ENCODE measurements at regions not wholly inside any gene's neighbourhood (a gene's known extent, or its start where the extent isn't known, plus 50 kb on each side); places are given as distances from the start of the nearest gene placed in this dataset.
"Not testable (repeated sequence)": the region's sequence is repeated elsewhere in the genome, so short reads cannot be mapped to it uniquely, and the experiment has no call there.

- Mint-ChIP-seq H3K27ac (no peak overlapping the region), H3K9me3 (peaks cover 3% of the 10 kb centered on the region), H3K4me3 (no peak overlapping the region), H3K36me3 (ENCODE audit: low read depth) (no peaks in the 10 kb centered on the region), H3K4me1 (ENCODE audit: low read depth) (no peaks in the 10 kb centered on the region), H3K27me3 (no peaks in the 10 kb centered on the region)
These were observed 62.0 kb downstream of the SKIDA1 start for GRCh38 chr10:21463436-21463835.

- H3K4me3 Mint-ChIP-seq, result no peak overlapping the region
- peaks cover 5% of the 10 kb centered on the region for H3K27me3 Mint-ChIP-seq
- H3K9me3 Mint-ChIP-seq, result peaks cover 3% of the 10 kb centered on the region
- H3K27ac Mint-ChIP-seq, result no peak overlapping the region
- H3K4me1 Mint-ChIP-seq (ENCODE audit: low read depth), result no peaks in the 10 kb centered on the region
- H3K36me3 Mint-ChIP-seq (ENCODE audit: low read depth), result no peaks in the 10 kb centered on the region
These were observed 67.2 kb downstream of the SKIDA1 start for GRCh38 chr10:21458126-21458871.

DNA sequence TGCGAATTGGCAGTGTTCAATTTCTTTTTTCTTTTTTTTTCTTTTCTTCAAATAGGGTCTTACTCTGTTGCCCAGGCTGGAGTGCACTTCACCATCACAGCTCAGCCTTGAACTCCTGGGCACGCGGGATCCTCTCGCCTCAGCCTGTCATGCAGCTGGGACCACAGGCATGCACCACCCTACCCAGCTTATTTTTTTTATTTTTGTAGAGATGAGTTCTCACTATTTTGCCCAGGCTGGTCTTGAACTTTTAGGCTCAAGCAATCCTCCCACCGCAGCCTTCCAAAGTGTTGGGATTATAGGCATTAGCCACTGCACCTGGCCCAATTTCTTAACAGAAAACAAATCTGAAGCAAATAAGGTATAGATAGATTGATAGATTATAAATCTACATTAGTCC is 69.3 kb downstream of the SKIDA1 start:
- Mint-ChIP-seq H3K36me3 (ENCODE audit: low read depth) (no peaks in the 10 kb centered on the region), H3K27ac (no peak overlapping the region), H3K27me3 (peaks cover 8% of the 10 kb centered on the region), H3K9me3 (peaks cover 3% of the 10 kb centered on the region), H3K4me3 (no peak overlapping the region), H3K4me1 (ENCODE audit: low read depth) (no peaks in the 10 kb centered on the region)

GRCh38 chr10:21452203-21452602 is 73.3 kb downstream of the SKIDA1 start:
- Mint-ChIP-seq H3K27me3 (peaks cover 8% of the 10 kb centered on the region), H3K4me1 (ENCODE audit: low read depth) (no peaks in the 10 kb centered on the region), H3K27ac (no peak overlapping the region), H3K4me3 (no peak overlapping the region), H3K9me3 (no peaks in the 10 kb centered on the region), H3K36me3 (ENCODE audit: low read depth) (no peaks in the 10 kb centered on the region)

GRCh38 chr10:21449288-21449966 is 76.1 kb downstream of the SKIDA1 start:
- H3K36me3 Mint-ChIP-seq (ENCODE audit: low read depth), result no peaks in the 10 kb centered on the region
- H3K27ac Mint-ChIP-seq, result no peak overlapping the region
- peaks cover 6% of the 10 kb centered on the region for H3K27me3 Mint-ChIP-seq
- H3K4me1 Mint-ChIP-seq (ENCODE audit: low read depth), result no peaks in the 10 kb centered on the region
- no peaks in the 10 kb centered on the region for H3K9me3 Mint-ChIP-seq
- H3K4me3 Mint-ChIP-seq, result no peak overlapping the region

- no peaks in the 10 kb centered on the region for H3K4me1 Mint-ChIP-seq (ENCODE audit: low read depth)
- H3K27me3 Mint-ChIP-seq, result no peaks in the 10 kb centered on the region
- no peak overlapping the region for H3K27ac Mint-ChIP-seq
- no peaks in the 10 kb centered on the region for H3K36me3 Mint-ChIP-seq (ENCODE audit: low read depth)
- H3K9me3 Mint-ChIP-seq, result no peaks in the 10 kb centered on the region
- H3K4me3 Mint-ChIP-seq, result no peak overlapping the region
These were observed 80.3 kb downstream of the SKIDA1 start for GRCh38 chr10:21445163-21445562.

DNA sequence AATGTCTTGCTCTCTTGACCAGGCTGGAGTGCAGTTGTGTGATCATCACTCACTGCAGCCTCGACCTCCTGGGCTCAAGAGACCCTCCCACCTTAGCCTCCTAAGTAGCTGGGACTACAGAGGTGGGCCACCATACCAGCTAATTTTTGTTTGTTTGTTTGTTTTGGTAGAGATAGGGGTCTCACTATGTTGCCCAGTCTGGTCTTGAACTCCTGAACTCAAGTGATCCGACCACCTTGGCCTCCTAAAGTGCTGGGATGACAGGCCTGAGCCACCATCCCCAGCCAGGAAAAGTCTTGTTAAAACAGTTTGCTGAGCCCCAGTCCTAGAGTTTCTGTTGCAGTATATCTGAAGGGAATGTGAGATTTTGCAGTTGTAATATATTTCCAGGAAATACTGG is 83.9 kb downstream of the SKIDA1 start:
- H3K27ac Mint-ChIP-seq, result no peak overlapping the region
- H3K4me3 Mint-ChIP-seq, result no peak overlapping the region
- no peaks in the 10 kb centered on the region for H3K4me1 Mint-ChIP-seq (ENCODE audit: low read depth)
- H3K27me3 Mint-ChIP-seq, result no peaks in the 10 kb centered on the region
- H3K9me3 Mint-ChIP-seq, result no peaks in the 10 kb centered on the region
- H3K36me3 Mint-ChIP-seq (ENCODE audit: low read depth), result no peaks in the 10 kb centered on the region

DNA sequence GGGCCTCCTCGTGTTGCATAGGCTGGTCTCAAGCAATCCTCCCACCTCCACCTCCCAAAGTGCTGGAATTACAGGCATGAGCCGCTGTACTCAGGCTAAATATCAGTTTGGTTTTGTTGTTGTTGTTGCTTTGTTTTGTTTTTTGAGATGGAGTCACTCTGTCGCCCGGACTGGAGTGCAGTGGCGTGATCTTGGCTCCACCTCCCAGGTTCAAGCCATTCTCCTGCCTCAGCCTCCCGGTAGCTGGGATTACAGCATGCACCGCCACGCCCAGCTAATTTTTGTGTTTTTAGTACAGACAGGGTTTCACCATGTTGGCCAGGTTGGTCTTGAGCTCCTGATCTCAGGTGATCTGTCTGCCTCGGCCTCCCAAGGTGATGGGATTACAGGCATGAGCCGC is 86.6 kb downstream of the SKIDA1 start:
- H3K36me3 Mint-ChIP-seq (ENCODE audit: low read depth); H3K27me3 Mint-ChIP-seq; H3K4me1 Mint-ChIP-seq (ENCODE audit: low read depth); H3K27ac Mint-ChIP-seq; H3K4me3 Mint-ChIP-seq; H3K9me3 Mint-ChIP-seq: not testable (repeated sequence)

GRCh38 chr10:21437770-21438382 is 87.6 kb downstream of the SKIDA1 start:
- Mint-ChIP-seq H3K9me3 (no peaks in the 10 kb centered on the region), H3K27ac (no peak overlapping the region), H3K4me3 (no peak overlapping the region), H3K36me3 (ENCODE audit: low read depth) (no peaks in the 10 kb centered on the region), H3K4me1 (ENCODE audit: low read depth) (no peaks in the 10 kb centered on the region), H3K27me3 (peaks cover 6% of the 10 kb centered on the region)

DNA sequence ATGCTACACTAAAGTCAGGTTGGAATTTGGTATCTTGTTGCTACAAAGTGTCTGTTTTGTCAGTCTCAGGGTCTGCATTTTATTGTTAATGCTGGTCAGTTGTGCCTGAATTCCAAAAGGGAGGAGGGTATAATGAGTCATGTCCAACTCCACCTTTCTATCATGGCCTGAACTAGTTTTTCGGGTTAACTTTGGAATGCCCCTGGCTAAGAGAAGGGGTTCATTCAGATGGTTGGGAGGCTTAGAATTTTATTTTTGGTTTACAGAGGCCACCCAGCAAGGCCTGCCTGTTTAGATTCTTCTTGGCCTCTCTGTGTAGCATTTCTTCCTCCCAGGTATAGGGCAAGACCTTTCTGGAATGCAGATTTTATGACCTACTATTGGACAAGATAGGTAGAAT is 93.2 kb downstream of the SKIDA1 start:
- no peaks in the 10 kb centered on the region for H3K36me3 Mint-ChIP-seq (ENCODE audit: low read depth)
- peaks cover 6% of the 10 kb centered on the region for H3K27me3 Mint-ChIP-seq

GRCh38 chr10:21431799-21432198 is 93.7 kb downstream of the SKIDA1 start:
- peaks cover 6% of the 10 kb centered on the region for H3K27me3 Mint-ChIP-seq
- no peaks in the 10 kb centered on the region for H3K9me3 Mint-ChIP-seq
- H3K4me1 Mint-ChIP-seq (ENCODE audit: low read depth), result no peaks in the 10 kb centered on the region
- H3K36me3 Mint-ChIP-seq (ENCODE audit: low read depth), result no peaks in the 10 kb centered on the region
- H3K27ac Mint-ChIP-seq, result no peak overlapping the region
- H3K4me3 Mint-ChIP-seq, result no peak overlapping the region

More for the DNA sequence above, 93.2 kb downstream of the SKIDA1 start:
- H3K9me3 Mint-ChIP-seq, result no peaks in the 10 kb centered on the region
- H3K4me1 Mint-ChIP-seq (ENCODE audit: low read depth), result no peaks in the 10 kb centered on the region
- no peak overlapping the region for H3K4me3 Mint-ChIP-seq
- no peak overlapping the region for H3K27ac Mint-ChIP-seq

DNA sequence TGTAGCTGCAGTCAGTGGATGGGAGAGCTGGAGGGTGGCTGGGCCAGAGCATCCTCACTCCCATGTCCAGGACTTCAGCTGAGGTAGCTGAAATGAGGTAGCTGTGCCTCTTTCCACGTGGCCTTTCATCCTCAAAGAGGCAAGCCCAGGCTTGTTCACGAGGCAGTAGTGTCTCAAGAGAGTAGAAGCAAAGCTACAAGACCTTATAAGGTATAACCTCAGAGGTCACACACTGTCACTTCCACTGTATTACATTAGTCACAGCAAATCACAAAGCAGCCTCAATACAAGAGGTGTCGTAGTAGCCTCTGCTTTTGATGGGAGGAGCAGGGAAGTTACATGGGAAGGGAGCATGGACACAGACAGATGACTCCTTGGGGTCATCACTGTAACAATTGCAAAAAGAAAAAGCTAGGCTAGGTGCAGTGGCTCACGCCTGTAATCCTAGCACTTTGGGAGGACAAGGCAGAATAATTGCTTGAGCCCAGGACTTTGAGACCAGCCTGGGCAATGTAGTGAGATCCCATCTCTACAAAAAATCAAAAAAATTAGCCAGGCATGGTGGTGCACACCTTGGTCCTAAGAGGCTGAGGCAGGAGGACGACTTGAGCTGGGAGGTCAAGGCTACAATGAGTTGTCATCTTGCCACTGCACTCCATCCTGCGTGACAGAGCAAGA is 97.5 kb downstream of the SKIDA1 start:
- no peaks in the 10 kb centered on the region for H3K36me3 Mint-ChIP-seq (ENCODE audit: low read depth)

GRCh38 chr10:21424459-21424861 is 101.0 kb downstream of the SKIDA1 start:
- H3K36me3 Mint-ChIP-seq (ENCODE audit: low read depth), result no peaks in the 10 kb centered on the region
- H3K4me3 Mint-ChIP-seq, result no peak overlapping the region
- H3K27me3 Mint-ChIP-seq, result peaks cover 3% of the 10 kb centered on the region
- no peak overlapping the region for H3K27ac Mint-ChIP-seq
- H3K4me1 Mint-ChIP-seq (ENCODE audit: low read depth), result no peaks in the 10 kb centered on the region
- H3K9me3 Mint-ChIP-seq, result no peaks in the 10 kb centered on the region

More for the DNA sequence above, 97.5 kb downstream of the SKIDA1 start:
- Mint-ChIP-seq H3K27me3 (no peaks in the 10 kb centered on the region), H3K9me3 (no peaks in the 10 kb centered on the region), H3K4me3 (no peak overlapping the region), H3K4me1 (ENCODE audit: low read depth) (no peaks in the 10 kb centered on the region), H3K27ac (no peak overlapping the region)

GRCh38 chr10:21423850-21424249 is 101.6 kb downstream of the SKIDA1 start:
- no peaks in the 10 kb centered on the region for H3K36me3 Mint-ChIP-seq (ENCODE audit: low read depth)
- H3K27me3 Mint-ChIP-seq, result peaks cover 3% of the 10 kb centered on the region
- no peak overlapping the region for H3K27ac Mint-ChIP-seq
- H3K9me3 Mint-ChIP-seq, result no peaks in the 10 kb centered on the region
- H3K4me1 Mint-ChIP-seq (ENCODE audit: low read depth), result no peaks in the 10 kb centered on the region
- H3K4me3 Mint-ChIP-seq, result no peak overlapping the region

GRCh38 chr10:21423338-21423737 is 102.1 kb downstream of the SKIDA1 start:
- Mint-ChIP-seq H3K9me3 (no peaks in the 10 kb centered on the region), H3K36me3 (ENCODE audit: low read depth) (no peaks in the 10 kb centered on the region), H3K27me3 (peaks cover 3% of the 10 kb centered on the region), H3K4me1 (ENCODE audit: low read depth) (no peaks in the 10 kb centered on the region), H3K4me3 (no peak overlapping the region), H3K27ac (no peak overlapping the region)
